HG02970 (cell line): ENCODE measurements at regions not wholly inside any gene's neighbourhood (a gene's known extent, or its start where the extent isn't known, plus 50 kb on each side); places are given as distances from the start of the nearest gene placed in this dataset.

Experiments used
- ATAC-seq: cut with Tn5 transposase; IDR thresholded peaks from one replicate; pipeline ENCODE4 v1.9.1; 2021; ENCODE audit warnings: mild to moderate bottlenecking, moderate library complexity, moderate number of reproducible peaks; ENCODE audit not compliant: unreplicated experiment, low FRiP score

DNA sequence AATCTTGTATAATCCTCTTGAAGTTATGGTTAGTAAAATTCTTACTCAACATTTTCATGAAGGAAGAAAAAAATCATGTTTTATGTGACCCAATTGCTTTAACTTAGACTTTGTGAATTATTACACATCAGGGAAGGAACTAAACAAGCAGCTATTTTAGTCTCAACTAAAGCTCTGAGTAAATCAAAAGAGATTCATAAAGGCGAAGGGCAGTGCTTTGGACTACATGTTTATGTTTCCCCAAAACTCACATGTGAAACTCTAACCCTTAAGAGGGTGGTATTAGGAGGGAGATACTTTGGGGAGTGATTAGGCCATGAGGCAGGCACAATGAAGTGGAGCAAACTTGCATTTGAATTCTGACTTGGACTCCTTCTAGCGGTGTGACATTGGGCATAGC, 283.7 kb upstream of the POU3F3 start:
- ATAC-seq, result no peak

DNA sequence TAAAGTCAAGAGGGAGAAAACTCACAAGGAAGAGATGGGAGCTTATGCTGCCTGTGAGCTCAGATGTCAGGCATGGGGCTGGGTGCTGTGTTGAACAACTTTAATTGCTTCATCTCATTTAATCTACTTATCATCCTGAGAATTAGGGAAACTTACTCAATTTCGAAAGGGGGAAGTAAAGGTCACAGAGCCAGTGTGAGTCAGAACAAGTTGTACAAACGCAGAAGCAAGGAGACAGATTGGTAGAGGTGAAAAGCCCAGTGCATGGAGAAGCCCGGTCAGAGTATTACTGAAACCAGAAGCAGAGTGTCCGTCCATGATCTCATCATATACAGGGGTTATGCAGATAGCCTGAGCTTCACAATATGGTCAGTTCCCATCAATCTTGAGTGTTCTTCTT, 281.1 kb upstream of the POU3F3 start:
- no peak for ATAC-seq

GRCh38 chr2:104574367-104574766, 279.5 kb upstream of the POU3F3 start:
- no peak for ATAC-seq

GRCh38 chr2:104577143-104577542, 276.8 kb upstream of the POU3F3 start:
- ATAC-seq, result no peak

DNA sequence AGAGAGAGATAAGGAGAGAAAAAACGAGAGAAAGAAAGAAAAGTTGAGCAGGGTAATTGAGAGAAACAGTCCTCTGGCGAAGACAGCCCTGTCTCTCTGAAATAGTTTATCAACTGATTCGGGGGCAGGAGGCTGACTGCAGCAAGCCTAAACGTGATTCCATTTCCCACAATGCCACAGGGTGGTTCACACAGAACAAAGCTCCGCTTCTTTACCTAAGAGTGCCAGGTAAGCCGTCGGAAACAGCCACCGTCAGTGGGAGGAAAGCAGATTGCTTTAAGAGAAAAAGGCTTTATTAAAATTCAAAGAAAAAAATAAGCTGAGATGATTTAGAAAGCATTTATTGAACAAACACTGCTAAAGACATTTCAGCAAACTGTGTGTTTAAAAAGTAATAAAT, 271.4 kb upstream of the POU3F3 start:
- no peak for ATAC-seq

GRCh38 chr2:104583811-104584210, 270.1 kb upstream of the POU3F3 start:
- no peak for ATAC-seq

- no peak for ATAC-seq
Measured at GRCh38 chr2:104584393-104584792, 269.5 kb upstream of the POU3F3 start.

DNA sequence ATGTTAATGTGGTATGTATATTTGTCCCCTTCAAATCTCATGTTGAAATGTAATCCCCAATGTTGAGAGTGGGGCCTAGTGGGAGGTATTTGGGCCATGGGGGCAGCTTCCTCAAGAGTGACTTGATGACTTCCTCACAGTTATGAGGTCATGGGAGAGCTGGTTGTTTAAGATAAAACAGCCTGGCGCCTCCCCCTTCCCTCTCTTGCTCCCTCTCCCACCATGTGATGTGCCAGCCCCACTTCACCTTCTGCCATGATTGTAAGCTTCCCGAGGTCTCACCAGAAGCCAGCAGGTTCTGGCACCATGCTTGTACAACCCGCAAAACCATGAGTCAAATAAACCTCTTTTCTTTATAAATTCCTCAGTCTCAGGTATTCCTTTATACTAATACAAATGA, 258.3 kb upstream of the POU3F3 start:
- no peak for ATAC-seq

- ATAC-seq, result no peak
Measured at GRCh38 chr2:104597942-104598341, 256.0 kb upstream of the POU3F3 start.

DNA sequence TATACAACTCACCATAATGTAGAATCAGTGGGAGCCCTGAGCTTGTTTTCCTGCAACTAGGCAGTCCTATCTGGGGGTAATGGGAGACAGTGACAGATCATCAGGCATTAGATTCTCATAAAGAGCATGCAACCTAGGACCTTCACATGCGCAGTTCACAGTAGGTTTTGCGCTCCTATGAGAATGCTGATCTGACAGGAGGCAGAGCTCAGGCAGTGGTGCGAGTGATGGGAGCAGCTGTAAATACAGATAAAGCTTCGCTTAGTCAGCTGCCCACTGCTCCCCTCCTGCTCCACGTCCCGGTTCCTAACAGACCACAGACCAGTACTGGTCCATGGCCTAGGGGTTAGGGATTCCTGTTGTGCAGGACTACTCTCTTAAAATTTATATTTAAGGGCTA, 255.3 kb upstream of the POU3F3 start:
- no peak for ATAC-seq

- ATAC-seq, result no peak
Measured at GRCh38 chr2:104599787-104600510, 254.0 kb upstream of the POU3F3 start.

- no peak for ATAC-seq
Measured at GRCh38 chr2:104606056-104606455, 247.9 kb upstream of the POU3F3 start.

DNA sequence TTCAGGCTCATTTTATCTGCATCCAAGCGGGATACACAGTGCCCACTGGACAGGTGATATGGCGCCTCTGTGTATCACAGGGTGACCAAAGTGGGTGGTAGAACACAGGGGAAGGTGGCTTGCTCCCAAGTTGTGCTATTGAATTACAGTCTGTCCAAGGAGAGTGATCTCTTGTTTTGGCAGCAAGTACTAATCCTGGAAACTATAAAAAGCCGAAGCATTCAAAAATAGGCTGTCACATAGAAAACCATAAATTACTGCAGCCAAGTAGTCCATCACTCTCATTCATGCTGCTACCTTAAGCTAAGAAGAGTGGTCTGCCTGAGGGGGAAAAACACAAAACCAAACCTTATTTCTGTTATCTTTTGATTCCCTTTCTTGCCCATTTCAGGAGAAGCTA, 237.1 kb upstream of the POU3F3 start:
- no peak for ATAC-seq

- no peak for ATAC-seq
Measured at GRCh38 chr2:104620801-104621200, 233.1 kb upstream of the POU3F3 start.

DNA sequence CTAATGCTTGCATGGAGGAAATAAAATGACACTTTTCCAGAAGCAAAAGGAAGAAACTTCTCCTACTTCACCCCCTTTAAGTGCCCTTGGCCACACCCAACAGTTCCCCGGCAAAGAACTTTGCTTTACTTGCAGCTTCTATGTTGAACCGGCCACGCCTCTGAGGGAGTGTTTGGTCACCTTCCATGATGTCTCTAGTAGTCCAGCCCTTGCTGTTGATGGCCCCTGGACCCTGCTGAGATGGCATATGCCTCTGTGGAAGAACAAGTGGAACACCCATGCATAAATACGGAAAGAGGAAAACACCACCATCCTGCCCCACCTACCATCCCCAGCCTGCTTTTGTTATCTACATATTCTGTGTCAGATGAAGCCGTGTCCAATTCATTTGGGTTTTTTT, 218.3 kb upstream of the POU3F3 start:
- no peak for ATAC-seq

DNA sequence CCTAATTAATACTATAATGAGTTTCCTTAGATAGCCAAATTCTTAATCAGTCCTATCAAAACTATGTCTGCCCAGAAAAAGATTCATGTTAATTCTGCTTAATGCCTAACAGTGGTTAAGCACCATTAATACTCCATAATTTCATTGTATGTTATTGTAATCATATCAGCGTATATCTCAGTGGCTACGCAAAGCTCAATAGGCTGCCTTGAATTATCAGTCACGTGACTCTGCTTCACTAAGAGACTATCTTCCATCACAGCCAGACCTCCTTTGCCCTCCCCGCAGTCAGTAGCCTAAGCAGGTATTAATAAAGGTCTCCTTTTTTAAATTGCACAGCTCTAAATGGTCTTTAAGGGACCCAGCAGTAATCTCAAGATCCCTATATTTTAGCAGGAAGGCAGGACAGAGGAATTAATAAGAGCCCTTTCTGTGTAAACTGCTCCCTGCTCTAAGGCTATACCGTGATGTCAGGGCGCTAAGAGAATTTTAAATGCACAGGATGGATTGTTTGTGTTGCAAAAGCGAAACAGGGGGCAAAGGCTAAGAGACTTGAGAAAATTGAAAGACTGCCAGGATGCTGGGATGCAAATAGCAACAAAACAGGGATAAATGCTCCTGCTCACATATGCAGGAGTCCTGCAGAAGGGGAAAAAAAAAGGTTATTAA, 215.6 kb upstream of the POU3F3 start:
- ATAC-seq, result no peak

DNA sequence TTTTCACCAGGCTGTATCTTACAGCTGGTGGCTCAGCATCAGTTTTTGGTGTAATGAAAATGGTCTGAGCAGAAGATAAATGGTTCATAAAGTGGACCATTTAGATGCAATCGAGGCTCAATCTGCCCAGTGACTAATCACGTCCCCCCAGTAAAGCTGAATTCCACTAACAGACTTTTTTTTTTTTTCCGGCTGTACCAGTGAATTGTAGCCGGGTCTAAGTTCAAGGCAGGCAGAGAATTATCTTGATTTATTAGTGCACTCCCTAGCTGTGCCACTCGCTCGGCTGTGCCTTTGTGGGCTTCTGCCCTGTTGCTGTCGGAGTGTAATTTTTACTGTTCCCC, 215.1 kb upstream of the POU3F3 start:
- ATAC-seq, result no peak

GRCh38 chr2:104641786-104642185, 212.1 kb upstream of the POU3F3 start:
- ATAC-seq, result no peak

DNA sequence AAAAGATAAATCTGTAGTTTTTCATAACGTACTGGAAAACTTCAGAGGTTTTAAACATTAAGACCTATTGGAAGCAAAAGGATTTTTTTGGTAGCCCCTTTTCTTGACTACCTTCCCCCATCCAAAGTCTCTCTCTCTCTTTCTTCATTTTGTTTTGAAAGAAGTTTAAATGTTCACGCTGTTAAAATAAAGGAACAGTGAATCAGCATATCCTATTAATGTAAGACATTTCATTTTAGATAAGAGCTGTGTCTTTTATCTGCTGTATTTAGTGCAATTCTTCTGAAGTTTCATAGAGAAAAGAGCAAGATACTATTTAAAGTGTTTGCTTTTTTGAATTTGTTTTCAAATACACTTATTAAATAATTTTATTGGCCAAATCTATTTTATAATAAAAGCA, 205.5 kb upstream of the POU3F3 start:
- ATAC-seq, result no peak

- ATAC-seq, result no peak
Measured at GRCh38 chr2:104649866-104650265, 204.0 kb upstream of the POU3F3 start.

GRCh38 chr2:104650405-104650996, 203.4 kb upstream of the POU3F3 start:
- ATAC-seq, result no peak

GRCh38 chr2:104654811-104655210, 199.1 kb upstream of the POU3F3 start:
- ATAC-seq, result no peak
